Putamen (tissue), 1 donor: ENCODE measurements at regions not wholly inside any gene's neighbourhood (a gene's known extent, or its start where the extent isn't known, plus 50 kb on each side); places are given as distances from the start of the nearest gene placed in this dataset.

Source experiments
- DNase-seq: peaks from one replicate; pipeline ENCODE4 v3.0.0-alpha.2; 2016; ENCODE audit warnings: low spot score

DNA sequence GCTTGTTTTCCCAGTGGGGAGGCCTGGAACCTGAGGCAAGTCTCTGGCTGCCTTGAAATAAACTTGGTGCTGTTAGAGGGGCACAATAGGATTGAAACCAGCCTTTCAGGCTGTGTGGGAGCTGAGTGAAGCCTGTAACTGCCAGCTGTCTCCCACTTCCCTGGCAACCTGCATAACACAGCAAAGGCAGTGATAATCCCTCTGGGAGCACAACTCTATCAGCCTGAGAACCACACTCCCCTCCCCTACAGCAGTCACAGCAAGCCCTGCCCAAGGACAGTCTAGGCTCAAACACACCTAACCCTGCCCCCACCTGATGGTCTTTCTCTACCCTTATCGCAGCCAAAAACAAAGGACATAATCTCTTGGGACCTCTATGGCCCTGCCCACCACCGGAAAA, 683.8 kb upstream of the ATXN8OS start:
- no peak for DNase-seq

DNA sequence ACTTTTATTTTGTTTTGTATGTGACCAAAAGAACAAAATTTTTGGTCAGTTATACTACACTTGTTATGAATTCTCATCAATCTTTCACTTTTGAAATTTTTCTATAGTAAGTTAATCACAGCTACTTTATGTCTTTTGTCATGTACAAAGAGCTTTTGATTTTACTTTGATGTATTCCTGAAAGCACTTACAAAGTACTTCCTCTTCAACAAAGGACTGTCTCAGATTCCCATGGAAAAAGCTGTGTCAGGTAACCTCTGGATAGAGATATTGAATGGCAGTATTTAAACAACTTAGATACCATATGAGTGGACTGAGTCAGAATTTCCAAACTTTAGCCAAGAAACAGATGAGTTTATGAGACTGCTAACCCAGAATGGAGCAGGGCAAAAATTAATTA, 689.3 kb upstream of the ATXN8OS start:
- DNase-seq = no peak

DNA sequence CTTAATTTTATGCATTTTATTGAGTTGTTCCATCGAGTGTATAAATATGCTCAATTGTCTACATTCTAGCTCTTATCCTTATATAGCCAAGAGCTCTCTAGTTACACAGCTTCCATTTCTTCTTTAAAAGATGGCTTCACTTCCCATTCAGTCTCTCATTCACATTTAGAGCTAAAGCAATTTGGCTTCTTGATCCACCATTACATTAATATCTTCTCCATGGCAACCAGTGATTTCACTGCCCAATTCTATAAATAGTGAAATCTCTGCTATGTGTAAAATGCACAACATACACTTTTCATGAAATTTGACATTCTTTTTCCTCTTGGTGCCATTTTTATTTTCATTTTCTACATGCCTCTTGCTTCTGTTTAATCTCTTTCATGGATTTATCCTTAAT, 696.9 kb upstream of the ATXN8OS start:
- no peak for DNase-seq

DNA sequence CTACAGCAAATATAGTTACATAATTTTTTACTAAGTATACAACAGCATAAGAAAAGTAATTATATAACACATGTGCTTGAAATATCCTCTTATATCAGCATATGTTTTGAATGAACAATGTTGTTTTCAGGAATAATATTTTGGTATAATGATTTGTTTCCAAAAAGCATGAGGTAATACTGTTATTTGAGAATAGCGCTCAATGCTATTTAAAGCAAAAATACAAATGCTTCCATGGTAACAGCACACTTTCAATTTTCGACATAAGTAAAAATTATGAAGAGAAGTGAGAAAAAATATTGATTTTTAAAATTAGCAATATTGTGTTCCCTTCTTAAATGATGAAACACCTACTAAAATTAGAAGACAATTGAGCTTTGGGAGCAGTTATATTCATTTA, 715.9 kb upstream of the ATXN8OS start:
- DNase-seq = no peak

DNA sequence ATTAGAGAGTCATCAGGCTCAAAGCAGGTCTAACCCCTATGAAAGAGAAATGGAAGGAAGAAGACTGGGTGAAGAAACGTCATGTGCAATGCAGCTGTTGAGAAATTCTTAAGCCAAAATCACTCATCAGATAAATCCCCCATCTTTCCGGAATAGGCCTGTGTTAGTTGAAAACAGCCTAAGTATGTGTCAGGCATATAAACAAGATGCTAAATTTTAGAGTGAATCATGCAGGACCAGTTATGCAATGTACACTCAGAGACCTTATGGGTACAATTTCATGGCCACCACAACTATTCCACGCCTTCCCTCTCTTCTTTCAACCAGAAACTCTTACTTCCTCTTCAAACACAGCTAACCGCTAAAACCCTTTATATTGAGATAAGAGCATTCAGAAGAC, 717.7 kb upstream of the ATXN8OS start:
- DNase-seq = no peak

DNA sequence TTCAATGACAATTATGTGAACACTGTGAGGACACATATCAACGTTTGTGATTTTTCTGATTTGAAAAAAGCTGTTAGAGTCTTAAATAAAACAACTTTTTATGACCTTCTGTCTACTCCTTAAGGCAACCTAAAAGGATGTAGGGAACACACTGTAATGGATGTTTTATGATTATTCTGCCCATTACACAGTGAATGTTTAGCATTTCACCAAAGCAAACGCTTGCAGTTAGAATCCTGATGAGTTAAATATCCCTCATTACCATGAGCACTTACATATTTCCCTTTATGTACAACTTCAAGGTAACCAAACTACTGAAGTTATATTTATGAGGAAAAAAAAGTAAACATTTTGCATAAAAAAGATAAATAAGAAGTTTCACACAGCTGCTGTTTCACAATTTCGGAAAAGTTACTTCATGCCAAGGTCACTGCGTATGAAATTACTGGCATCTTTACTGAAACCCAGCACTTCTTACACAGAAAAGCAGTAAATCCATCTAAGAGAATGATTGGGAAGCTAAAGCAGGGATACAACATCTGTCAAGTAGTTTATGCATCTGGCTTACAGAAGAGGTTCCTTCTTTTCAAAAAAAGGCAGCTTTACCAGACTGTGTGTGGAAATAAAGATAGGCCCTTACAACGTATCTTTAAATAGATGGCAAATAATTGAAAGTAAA, 733.7 kb upstream of the ATXN8OS start:
- no peak for DNase-seq

DNA sequence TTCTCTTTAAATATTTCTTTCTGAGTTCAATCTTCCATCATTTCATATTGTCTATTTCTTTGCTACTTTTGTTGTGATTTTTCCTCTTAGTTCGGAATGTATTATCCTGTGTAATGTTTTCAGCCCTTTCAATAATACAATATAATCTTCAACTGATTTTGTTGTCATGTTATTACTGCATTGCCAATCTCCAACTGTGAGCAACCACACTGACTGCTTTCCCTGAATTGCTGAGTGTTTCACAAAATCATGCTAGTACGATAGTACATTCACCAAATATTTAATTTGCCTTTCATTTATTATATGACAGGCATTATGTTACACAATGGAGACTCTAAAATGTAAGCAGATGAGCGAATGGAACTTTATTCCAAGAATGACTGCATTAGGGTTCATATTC, 744.3 kb upstream of the ATXN8OS start:
- no peak for DNase-seq

DNA sequence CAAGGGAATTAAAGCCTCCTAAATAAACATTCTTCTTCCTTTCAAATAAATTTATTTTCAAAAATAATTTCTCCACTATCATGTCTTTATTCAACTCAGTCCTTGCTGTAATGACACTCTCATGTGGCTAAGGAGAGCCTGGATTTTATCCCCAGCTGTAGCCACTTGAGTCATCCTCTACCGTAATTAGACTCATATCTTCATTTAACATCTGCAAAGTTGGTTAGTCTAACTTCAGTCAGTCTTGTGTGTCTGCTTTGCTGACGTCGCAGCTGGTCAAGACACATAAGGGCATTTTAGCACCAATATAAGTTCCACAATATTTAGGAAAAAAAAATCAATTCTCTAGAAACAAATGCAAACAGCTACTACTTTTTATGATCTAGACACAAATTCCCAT, 776.4 kb upstream of the ATXN8OS start:
- no peak for DNase-seq

DNA sequence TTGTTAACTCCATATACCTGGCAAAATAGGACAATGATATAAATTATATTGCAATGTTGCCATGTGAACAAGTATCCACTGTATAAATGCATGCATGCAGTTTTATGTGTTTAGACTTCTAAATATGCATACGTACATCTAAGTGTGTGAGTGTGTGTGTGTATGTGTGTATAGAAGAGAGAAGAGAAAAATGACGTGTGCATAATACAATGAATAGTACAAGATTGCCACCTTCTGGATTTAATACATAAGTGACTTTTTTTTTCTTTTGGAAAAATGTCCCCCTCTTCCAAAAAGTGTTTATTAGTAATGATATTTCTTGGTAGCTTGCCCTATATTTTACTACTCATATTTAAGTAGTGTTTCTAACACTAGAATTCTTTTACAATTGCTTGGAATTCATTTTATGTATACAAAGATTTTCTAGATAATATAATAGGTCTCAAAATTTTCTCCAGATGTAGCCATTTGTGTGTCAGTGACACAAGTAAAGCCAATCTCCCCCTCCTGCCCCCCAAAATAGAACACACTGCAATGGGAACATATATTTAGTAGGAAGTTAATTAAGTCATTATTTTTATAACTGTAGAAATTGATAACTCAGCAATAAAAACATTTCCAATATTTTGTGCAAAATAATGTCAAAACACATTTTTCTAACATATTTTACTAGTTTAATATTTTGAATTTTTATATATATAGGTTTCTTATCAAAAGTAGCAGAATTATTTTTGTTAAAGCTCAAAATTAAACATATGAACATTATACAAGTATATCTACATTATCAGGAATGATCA, 783.3 kb upstream of the ATXN8OS start:
- DNase-seq = no peak

DNA sequence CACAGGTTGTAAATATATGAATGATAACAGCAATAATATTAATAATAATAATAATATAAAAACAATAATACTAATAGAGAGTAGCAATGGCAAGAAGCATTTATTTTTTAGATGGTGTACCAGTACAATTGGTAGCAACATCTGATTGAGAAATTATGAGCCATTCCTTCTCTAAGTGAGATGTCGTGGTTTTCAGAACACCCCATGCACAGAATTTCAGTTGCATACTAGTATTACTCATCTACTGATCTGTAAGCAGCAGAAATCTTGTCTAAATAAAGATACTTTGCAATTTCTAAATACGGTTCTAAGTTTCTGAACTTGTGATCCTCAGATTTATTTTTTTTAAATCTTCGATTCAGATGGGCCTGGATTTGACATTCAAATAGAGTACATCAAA, 788.0 kb upstream of the ATXN8OS start:
- no peak for DNase-seq

DNA sequence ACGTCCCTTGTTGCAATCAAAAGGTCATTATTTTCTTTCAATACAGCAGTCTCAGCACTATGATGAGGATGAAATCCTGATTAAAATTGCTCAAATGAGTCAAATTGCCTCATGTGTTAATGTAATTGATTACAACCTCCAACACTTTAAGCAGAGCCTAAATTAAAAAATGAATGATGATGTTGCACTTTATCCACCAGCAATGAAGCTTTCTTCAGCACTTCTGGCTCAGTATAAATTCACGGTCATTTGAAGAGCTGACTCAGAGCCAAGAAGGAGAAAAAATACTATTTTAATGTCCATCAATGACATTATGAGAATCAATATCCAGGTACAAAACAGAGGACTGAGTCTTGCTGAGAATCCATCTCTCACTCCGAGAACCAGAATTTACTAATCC, 792.6 kb upstream of the ATXN8OS start:
- DNase-seq = no peak

DNA sequence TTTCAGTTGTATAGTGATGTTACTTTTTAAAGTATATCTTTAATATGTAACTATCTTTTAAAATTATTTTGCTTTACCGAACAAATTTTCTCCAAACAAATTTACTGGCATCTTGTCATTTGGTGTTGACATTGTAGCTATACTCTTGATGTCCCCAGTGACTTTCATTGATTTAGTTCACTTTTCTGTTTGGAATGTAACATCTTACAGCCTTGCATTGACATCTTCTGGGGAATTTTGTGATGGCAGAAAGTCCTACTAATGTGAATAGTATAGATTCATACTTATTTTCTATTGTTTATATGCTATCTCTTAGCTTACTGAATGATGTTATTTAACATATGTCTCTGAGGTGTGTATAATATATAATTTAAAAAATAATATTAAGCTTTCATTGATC, 800.9 kb upstream of the ATXN8OS start:
- no peak for DNase-seq

DNA sequence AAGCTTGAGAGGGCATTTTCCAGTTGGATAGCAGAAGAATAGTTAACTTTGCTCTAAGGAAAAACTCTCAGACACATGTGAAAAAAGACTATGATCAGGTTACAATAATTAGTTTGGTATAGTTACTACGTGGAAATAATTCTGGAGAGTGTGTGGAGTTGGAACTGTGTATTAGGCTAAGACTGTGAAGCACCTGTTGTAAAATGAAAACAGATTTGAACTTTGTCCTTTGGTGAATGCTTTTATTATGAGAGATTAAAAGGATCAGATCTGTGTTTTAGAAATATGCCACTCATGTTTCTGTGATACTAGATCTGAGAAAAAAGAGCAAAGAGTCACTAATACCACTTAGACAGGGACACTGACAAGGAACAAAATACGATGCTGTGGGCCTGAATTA, 807.5 kb upstream of the ATXN8OS start:
- no peak for DNase-seq

DNA sequence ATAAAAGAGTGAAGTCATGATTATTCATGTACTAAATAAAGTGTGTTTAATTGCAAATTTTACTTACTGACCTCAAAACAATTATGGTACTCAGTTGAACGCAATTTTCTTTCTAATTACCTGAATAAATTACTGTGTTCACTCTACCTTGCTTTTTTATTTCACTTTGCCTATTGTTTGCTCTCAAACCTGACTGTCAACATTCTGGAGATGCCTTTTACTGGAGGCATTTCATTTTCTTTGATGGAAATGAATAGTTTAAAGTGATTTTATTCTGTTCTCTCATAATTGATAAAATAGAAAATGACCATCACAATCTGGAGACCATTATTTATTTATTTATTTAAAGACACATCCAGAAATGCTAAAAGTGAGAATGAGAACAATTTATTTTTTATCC, 811.5 kb upstream of the ATXN8OS start:
- no peak for DNase-seq

DNA sequence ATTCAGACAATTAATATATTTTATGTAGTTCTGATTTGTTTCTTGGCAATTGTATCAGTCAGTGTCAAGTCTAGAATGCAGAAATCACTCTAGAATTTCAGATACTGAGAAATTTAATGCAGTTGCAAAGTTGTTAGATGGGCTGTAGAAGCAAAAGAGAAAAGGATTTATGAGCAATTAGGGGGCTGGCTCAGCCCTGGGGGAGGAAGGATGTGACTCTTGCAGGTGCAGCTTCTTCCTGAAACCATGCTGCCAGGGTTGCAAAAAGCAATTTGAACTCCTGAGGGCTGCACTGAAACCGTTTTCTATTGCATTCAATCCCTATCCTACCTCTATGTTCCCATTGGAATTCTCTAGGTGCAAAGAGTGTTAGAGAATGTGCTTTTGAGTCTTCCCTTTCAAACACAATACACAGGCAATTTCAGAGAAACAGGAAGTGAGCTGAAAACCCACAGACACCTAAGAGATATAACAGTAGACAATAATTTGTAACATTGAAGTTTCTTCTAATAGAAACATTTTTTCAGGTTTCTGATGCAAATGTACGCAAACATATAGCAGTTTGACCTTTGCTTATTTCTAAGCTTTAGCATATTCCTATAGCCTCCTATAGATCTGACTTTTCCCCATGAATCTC, 814.7 kb upstream of the ATXN8OS start:
- no peak for DNase-seq

DNA sequence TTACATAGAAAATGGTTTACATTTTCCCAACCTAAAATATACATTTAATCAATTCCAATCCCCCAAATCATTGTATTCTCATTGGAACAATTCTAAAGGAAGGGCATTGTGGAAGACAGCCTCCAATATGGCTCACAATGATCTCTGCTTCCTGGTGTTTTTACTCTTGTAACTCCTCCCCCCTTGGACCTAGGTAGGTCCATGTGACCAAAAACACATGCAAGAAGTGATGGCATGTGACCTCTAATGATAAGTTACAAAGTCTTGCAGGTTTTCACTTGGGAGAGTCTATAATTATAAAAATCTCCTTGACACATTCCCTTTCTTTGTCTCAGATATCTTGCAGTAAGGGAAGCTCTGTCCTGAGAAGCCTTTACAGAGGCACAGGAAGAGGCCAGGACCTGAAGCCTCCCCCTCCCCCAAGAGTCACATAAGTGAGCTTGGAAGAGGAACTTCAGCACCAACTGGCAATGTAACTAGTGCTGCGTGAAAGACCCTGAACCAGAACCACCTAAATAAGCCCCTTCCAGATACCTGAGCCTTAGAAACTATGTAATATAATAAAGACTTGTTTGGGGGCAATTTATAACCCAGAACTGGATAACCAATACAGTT, 816.2 kb upstream of the ATXN8OS start:
- no peak for DNase-seq

DNA sequence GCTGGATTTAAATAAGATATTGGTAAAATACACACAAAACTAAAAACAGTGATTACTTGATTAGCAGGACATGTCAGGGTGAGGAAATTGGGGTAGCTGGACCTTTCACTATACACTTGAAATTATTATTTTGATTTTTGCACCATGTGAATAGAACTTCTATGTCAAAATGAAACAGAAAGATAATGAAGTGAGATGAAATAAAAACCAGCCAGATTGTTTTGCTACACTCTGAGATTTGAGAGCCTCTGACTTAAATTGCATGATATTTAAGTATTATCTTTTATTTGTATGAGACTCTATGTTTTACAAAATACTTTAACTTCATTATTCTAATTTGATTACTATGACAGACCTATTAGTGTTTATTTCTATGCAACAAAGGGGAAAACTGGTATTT, 819.6 kb upstream of the ATXN8OS start:
- no peak for DNase-seq

DNA sequence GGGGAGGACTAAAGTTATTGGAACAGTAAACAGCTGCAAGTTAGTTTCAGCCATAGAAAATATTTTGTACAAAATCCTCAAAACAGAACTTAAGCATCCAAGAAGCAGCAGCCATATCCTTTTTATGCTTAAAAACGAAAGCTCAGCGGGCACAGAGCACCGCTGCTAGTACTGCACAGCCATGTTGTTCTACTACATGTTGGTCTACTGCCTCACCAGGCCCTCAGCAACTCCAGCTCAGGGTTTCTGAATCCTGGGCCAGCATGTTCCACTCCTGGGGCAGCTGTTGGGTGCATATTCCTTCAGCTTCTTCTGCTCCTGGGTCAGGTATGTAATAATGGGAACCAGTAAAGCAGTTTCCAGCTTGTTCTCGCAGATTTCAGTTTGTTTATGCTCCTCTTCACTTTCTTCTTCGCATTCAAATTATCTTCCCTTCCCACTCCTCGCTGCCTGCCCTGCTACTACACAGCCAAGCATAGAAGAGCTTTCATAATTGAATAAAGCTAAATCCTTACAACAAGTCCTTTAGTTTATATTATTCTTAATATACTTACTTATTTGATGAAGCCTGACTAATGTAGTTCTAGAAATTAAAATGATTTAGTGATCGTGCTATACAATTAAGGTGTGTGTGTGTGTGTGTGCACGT, 820.5 kb upstream of the ATXN8OS start:
- DNase-seq = no peak

DNA sequence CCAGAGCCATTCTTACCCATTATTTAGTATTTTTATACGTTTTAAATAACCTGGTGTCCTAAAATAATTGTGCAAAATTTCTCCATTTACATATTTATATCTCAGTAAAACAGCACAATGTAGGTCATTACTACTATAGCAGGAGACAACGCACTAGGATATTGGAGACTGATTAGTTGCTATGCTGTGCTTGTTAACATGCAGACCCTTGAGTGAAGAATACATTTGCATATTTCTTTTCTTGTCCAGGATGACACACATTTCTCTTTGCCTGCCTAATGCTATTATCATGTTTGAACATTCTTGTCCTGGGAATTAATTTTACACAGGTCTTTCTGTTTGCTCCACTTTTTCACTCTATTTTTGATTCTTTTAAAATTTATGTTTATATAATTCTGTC, 823.8 kb upstream of the ATXN8OS start:
- DNase-seq = no peak

DNA sequence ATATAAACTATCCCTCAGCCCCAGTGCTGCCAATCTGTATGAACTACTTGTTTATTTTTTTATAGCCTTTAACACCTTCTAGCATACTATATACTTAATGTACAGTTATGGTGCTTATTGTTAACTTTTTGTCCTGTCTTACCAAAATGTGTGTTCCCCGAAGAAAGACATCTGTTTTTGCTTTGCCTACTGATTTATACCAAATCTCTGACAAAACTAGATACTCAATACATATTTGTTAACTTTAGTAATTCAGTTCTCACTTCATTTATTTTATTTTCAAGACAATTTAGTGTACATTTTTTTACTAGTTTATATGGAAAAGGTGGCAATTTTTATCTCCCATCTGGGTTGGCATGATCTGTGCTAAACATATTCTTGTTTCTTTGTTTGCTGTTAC, 824.3 kb upstream of the ATXN8OS start:
- DNase-seq = no peak

DNA sequence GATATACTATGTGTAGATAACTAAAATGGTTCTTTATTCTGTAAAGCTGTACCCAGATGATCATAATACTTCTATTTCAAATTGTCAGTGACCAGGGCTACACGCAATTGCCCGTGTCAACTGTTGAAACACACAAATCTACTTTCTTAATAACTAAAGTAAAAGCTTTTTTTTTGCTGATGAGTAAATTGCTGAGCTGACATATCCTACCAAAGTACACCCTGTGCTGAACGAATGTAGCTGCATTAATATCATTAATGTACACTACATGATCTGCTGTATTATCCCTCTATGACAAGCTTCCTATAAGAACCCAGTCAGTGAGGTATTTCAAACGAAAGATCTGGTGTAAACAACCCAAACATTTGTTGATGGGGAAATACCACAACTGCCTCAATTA, 827.2 kb upstream of the ATXN8OS start:
- DNase-seq = no peak

DNA sequence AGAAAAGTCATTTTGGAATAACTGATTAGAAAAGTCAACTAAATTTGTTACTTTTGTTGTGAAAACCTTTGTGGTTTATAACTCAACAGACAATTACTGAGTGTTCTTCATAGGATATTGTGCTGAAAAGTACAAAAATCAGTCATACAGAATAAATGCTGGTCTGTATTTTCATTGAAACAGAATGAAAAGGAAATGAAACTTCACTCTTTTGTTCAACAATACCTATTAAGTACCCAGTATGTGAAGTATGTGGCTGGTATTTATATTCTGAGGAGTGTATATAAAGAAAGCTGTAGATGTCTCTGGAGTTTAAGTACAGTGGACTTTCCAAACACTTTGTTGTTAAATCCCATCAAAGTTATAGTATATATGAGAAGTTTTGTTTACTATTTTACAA, 828.4 kb upstream of the ATXN8OS start:
- no peak for DNase-seq

DNA sequence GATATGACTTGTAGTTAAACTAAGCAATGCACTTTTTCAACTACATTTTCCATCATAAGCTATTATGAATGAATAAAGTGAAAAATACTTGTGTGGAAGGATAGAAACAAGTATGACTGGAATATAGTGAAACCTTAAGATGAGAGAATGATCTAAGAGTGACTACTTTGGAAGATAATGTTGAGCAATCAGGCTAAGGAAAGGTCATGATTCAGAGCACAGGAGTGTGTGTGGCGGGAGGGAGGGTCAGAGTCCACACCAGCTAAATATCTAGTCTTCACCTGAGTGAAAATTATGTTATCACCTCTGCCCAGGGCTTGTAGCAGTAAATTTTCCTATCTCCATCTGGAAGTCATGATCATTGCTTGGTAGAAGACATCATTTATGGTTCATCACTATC, 833.4 kb upstream of the ATXN8OS start:
- DNase-seq = no peak
